Retinal pigment epithelial cell (primary cell): ENCODE measurements at regions not wholly inside any gene's neighbourhood (a gene's known extent, or its start where the extent isn't known, plus 50 kb on each side); places are given as distances from the start of the nearest gene placed in this dataset.
A peak's percentile ranks its signal among the peaks of the same experiment; 100 is the strongest.

Experiments
- DNase-seq: peaks from one replicate; pipeline ENCODE4 v3.0.0-alpha.2; 2010; ENCODE audit warnings: low read depth
- H3K4me3 ChIP-seq: 2 replicates; pipeline ENCODE4 v1.5.1; 2011; ENCODE audit warnings: mild to moderate bottlenecking, low read length, control low read depth, moderate library complexity
- CTCF ChIP-seq: conservative IDR thresholded peaks from 2 replicates; pipeline ENCODE4 v1.5.1; 2011; ENCODE audit warnings: low read depth, low read length, control low read depth, inconsistent platforms

GRCh38 chr2:45176390-45176789, 167.1 kb upstream of the SIX2 start:
- no peak for TF ChIP-seq CTCF
- H3K4me3 ChIP-seq, result no peak overlapping the region
- DNase-seq, result no peak

- TF ChIP-seq CTCF, result no peak
- H3K4me3 ChIP-seq, result no peak overlapping the region
- DNase-seq, result peak; percentile 72
Measured at GRCh38 chr2:45173513-45173912, 164.3 kb upstream of the SIX2 start.

GRCh38 chr2:45172760-45173392, 163.6 kb upstream of the SIX2 start:
- DNase-seq, result no peak
- H3K4me3 ChIP-seq, result no peak overlapping the region
- no peak for TF ChIP-seq CTCF

- no peak for DNase-seq
- H3K4me3 ChIP-seq, result no peak overlapping the region
- TF ChIP-seq CTCF, result no peak
Measured at GRCh38 chr2:45172142-45172541, 162.9 kb upstream of the SIX2 start.

- no peak overlapping the region for H3K4me3 ChIP-seq
- no peak for TF ChIP-seq CTCF
- DNase-seq, result no peak
Measured at GRCh38 chr2:45171136-45171501, 161.9 kb upstream of the SIX2 start.

- H3K4me3 ChIP-seq, result peak overlapping the region; percentile 45
- TF ChIP-seq CTCF, result no peak
- no peak for DNase-seq
Measured at GRCh38 chr2:45170191-45171135, 161.2 kb upstream of the SIX2 start.
